HG02642 (cell line): ENCODE measurements at regions not wholly inside any gene's neighbourhood (a gene's known extent, or its start where the extent isn't known, plus 50 kb on each side); places are given as distances from the start of the nearest gene placed in this dataset.
A peak's percentile ranks its signal among the peaks of the same experiment; 100 is the strongest.

Source experiments
- ATAC-seq: cut with Tn5 transposase; IDR thresholded peaks from one replicate; pipeline ENCODE4 v1.9.1; 2021; ENCODE audit warnings: mild to moderate bottlenecking; ENCODE audit not compliant: unreplicated experiment, poor library complexity

GRCh38 chr4:100852326-100852725, 334.5 kb upstream of the EMCN start:
- no peak for ATAC-seq

DNA sequence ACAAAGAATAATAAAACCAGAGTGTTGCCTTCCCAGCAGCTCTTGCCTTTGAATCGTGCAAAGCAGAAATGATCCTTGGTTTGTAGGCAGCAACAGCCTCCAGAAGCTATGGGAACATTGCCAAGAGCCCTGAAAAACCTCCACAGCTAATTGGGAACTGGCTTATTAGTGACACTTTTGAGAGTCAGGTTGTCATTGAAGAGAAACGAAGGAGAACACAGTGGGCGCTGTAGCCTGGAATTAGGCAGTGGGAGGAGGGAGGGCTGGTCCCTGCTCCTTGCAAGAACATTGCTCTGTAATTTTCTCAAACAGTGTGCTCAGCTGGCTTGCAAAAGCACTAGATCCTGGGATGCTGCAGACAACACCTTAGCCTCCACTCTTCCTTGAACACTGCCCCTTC, 331.5 kb upstream of the EMCN start:
- no peak for ATAC-seq

DNA sequence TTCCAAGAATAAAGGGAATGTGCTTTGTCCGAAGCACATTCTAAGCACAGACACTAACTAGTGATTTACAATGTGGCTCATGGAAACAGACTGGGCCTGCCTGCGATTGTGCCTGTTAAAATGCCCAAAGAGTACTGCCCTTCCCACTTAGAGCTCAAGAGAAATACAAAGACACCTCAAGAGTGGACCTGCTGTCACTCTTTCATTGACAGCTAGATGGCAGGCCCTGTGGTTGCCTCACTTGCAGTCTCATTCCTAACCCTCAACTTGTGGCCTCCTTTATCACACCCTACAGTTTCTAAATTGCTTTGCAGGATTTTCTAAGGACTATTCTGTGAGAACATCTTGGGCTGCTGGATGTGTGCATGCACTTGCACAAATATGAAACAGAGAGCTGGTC, 331.0 kb upstream of the EMCN start:
- peak; percentile 75 for ATAC-seq

GRCh38 chr4:100843910-100844309, 326.1 kb upstream of the EMCN start:
- peak; percentile 81 for ATAC-seq

- ATAC-seq = no peak
Observed at GRCh38 chr4:100842856-100843255, 325.0 kb upstream of the EMCN start.

- no peak for ATAC-seq
Observed at GRCh38 chr4:100841911-100842310, 324.1 kb upstream of the EMCN start.

- ATAC-seq = no peak
Observed at GRCh38 chr4:100839712-100840111, 321.9 kb upstream of the EMCN start.

DNA sequence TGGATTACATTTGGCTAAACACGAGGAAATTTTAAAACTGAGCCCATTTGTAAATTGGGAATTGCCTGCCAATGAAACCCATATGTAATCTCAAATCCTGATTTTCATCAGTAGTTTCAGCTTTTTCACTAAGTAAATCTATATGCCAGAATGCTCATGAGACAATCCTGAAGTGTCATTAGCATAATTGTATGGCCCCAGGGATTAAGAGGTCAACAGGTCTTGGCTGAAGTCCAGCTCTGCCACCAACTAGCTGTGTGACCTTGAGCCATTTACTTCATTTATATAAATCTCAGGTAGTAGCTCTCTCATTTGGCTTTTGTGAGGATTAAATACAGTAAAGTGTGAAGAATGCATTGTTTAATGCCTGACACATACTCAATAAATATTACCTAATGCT, 320.5 kb upstream of the EMCN start:
- ATAC-seq = no peak

- no peak for ATAC-seq
Observed at GRCh38 chr4:100836929-100837328, 319.1 kb upstream of the EMCN start.

- no peak for ATAC-seq
Observed at GRCh38 chr4:100834616-100835015, 316.8 kb upstream of the EMCN start.

DNA sequence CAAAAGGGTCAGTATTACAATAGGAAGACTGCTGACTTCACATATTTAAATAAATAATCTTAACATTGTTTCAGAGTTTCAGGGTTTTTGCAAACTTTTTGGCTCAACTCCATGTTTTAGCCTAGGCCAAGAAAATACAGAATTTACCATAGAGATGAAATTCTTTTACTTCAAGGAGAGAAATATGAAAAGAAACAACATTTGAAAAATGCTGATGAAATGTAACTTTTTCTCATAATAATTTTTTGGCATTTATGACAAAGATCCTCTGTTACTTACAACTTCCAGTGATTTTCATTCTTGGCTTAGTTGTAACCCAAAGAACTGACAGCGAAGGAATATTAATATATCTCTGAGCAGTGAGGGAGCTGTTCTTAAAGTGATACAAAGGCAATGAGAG, 316.1 kb upstream of the EMCN start:
- ATAC-seq = no peak

- no peak for ATAC-seq
Observed at GRCh38 chr4:100828986-100829685, 311.3 kb upstream of the EMCN start.

DNA sequence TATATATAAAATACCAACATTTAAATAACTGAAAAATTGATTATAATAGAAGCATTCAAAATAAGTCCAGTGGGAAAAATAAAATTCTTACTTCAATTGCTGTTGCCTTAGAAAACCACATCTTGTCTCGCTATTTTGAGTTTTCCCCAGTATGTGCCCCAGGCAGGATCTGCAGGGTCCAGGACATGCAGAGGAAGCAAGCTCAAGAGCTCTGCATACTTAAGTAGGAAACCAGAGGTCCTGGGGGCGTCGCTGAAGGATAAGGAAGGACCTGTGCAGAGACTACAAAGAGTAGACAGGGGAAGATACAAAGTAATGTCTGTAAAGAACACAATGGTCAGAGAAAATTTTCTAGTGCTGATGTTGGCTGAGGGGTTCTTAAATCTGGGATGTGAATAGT, 310.5 kb upstream of the EMCN start:
- ATAC-seq = no peak

DNA sequence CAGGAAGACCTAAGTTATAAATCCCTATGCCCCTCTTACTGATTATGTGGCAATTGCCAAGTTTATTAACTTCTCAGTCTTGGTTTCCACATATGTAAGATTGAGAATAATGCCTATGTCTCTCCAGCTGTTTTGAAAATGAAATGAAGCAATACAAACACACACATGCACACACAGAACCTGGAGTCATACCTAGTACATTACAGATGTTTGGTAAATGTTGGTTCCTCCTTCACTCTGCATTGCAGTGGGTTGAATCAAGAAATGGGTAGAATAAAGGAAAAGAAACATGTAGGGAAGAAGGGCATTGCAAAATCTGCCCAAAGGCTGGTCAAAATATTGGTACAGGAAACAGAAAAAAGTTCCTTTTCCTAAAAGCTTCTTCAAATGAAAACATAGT, 309.9 kb upstream of the EMCN start:
- ATAC-seq = no peak

- no peak for ATAC-seq
Observed at GRCh38 chr4:100826808-100827548, 309.2 kb upstream of the EMCN start.

DNA sequence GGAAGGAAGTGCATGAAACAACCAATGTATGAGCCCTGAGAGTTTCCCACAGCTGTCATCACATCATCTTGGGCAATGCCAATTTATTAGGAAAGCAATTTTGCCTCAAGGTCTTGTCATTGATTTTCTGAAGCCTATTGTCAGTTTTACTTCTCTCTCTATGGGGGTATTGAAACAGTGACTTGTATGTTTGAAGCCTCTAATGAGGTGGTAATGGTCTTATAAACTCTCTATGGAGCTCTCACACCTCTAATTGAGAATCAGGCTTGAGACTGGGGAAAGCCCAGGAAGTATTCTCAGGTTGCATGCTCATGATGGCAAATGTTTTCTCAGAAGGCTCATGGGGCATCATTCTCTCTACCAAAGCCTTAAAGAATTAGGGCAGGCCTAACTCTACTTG, 308.2 kb upstream of the EMCN start:
- no peak for ATAC-seq

DNA sequence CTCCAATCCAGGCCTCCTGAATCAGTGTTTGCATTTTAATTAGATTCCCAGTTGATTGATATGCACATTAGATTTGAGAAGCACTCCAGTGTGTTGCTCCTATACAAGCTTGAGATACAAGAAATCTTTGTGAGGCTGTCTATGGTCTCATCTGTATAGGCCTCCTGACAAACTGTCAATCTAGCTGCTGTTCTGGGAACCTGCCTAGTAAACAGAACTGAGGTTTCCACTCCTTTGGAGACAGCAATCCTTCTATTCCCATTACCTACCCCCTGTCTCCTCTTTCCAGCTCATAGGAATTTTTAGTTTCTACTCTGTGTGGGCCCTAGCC, 306.1 kb upstream of the EMCN start:
- ATAC-seq = peak; percentile 9

- peak; percentile 87 for ATAC-seq
Observed at GRCh38 chr4:100823066-100823992, 305.5 kb upstream of the EMCN start.

- ATAC-seq = no peak
Observed at GRCh38 chr4:100820249-100820648, 302.4 kb upstream of the EMCN start.

DNA sequence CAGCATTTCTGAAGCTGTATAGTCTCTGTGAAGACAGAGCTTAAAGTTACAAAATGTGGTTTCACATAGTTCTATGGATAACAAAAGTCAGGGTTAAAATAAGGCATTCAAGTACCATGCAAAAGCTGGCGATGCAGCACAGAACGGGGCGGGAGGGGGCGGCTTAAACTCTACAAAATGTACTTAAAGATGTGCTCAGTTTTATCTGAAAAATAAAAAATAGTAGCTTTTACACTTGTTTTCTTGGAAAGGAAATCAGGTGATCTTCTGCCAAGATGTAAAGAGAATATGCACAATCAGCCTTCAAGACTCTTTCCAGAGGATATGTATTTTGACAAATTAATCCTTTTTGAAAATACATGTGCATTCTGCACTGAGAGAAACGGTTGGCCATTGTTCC, 301.7 kb upstream of the EMCN start:
- ATAC-seq = no peak

DNA sequence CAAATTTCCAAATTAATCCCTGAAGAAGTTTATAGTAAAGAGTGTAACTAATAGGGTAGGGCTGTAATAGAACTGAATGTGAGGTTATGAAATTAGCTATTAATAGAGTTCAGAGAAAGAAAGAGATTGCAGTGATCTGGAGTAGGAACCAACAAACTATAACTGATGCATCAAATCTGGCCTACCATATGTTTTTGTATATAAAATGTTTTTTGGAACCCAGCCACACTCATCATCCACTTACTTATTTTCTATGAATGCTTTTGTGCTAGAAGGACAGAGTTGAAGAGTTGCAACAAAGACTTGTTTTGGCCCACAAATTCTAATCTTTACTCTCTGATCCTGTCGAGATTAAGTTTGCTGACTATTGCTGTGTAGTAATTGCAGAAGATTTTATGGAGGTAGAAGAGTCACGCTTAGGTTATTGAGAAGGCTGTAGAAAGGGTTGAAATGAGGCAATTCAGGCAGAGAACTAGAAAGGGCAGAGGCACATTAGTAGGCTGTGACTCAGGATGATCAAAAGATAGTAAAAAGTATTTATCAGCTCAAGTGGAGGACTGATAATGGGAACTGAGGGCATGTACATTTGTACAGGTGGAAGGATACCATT, 298.7 kb upstream of the EMCN start:
- ATAC-seq = no peak
